Kidney capillary endothelial cell (primary cell): ENCODE measurements at regions not wholly inside any gene's neighbourhood (a gene's known extent, or its start where the extent isn't known, plus 50 kb on each side); places are given as distances from the start of the nearest gene placed in this dataset.
"Not testable (repeated sequence)": the region's sequence is repeated elsewhere in the genome, so short reads cannot be mapped to it uniquely, and the experiment has no call there.

Experiments used
- DNase-seq: peaks from one replicate; pipeline ENCODE4 v3.0.0-alpha.2; 2018; ENCODE audit warnings: low spot score

DNA sequence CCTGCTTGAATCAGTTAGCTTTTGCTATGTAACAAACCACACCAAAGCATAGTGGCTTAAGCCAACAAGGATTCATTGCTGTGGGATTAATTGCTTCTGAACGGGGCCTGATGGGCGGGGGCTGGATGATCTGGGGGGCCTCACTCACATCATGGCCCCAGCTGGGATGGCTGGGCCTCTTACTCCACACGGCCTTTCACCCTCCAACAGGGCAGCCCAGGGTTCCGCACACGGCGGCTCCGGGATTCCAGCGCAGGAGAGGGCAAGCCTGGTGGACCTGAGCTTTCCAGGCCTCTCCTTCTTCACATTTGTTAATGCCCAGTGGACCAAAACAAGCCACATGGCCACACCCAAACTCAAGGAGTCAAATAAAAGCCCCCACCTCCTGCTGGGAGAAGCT is 86.3 kb upstream of the PHLPP1 start:
- no peak for DNase-seq

DNA sequence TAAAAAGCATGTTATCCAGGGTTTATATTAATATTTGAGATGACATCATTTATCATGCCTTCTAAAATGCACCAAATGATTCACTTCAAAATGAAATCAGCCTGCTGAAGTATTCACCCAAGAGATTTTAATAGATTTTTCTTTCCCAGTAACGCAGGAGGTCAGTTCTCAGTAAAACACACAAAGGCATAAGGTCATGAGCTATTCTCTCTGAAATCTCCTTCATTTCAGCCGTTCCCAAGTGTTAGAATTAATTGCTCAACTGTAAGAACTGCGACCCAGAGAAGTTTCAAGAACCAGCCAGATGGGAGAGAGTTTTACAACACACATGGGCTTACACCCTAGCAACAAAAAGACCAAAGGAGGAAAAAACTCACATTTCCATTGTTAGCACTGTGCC is 84.2 kb upstream of the PHLPP1 start:
- no peak for DNase-seq

DNA sequence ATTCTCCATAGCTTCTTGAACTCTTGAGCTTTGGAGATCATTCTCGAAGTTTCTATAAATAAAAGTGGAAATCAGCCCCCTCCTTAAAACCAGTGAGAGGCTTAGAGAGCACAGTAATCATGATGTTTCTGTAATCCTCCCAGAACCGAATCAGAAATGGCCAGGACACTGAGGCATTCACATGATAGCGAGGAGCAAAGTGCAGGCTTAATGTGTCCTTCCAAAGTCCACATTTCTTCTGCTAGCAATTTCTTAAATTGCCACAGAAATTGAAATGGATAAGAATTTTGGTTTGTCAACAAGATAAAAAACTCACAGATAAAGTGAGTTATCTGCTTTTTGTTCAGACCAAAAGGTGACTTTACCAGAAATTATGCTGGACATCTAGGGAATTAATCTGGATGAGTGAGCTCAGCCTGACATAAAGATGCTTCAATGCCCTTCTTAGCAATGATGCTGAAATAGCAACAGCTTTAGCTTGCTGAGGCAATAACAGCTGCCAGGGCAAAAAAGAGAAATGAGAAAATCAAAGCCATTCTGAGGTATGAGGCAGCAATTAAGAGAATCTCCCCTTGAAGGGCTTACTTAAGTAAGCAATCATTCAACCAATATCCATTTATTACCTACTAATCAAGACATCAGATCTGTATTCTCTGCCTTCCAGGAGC is 82.4 kb upstream of the PHLPP1 start:
- no peak for DNase-seq

DNA sequence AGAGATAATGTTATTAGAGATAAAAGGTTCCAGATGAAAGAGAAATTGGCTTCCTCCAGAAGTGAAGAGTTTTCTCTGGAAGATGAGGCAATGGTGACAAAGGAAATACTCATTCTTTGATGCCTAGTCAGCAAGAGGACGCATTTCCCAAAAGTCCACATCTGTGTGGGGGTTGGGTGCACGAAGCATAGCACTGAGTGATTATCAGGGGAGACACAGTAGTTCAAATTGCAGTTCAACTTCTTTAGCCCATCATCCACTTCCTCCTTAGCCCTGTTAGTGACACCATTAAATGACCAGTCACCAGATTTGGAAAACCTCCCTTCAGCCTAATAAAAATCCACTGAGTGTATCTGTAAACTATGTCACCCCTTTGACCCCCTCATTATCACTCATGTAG is 80.9 kb upstream of the PHLPP1 start:
- DNase-seq = peak; percentile 26

DNA sequence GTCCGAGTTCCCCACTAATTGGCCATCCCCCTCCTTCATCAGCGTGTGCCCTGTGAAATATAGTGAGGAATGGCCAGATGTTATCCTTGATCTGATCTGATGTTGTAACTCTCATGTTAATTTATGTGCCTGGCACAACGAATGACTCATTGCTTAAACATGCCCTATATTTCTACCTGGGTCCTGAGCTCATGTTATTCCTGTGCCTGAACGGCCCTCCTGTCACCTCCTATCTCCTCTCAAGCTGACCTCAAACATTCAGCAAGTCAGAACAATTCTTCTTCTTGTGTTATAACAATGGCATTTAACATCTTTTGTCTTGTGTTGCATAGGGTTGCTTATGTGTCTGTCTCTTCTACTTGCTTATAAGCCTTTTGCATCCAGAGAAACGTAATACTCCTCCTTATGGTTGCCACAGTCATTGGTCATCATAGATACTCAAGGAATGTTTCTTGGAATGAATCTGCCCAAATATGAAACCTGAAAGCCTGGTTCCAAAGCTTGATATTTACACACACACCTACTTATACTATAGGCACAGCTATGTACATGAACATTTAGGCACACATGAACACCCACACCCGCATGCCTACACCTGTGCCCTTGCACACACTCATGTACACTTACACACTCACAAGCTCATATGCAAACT is 80.2 kb upstream of the PHLPP1 start:
- no peak for DNase-seq

DNA sequence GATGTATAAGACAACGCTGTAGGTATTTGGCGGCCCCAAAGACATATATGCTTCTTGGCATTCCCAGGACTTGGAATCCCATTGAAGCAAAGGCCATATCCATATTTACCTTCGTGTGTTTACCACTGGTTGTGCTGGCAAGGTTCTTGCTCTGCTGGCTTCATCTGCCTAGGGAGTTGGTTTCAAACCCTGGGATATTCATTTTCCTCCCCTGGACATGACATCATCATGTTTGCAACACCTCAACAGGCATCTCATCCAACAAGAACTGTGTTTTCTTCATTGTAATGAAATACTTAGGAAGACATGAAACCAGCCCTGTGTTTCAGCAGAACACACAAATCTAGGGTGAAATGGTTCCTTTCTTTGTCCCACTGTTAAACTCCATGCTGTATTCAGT is 77.9 kb upstream of the PHLPP1 start:
- DNase-seq = no peak

DNA sequence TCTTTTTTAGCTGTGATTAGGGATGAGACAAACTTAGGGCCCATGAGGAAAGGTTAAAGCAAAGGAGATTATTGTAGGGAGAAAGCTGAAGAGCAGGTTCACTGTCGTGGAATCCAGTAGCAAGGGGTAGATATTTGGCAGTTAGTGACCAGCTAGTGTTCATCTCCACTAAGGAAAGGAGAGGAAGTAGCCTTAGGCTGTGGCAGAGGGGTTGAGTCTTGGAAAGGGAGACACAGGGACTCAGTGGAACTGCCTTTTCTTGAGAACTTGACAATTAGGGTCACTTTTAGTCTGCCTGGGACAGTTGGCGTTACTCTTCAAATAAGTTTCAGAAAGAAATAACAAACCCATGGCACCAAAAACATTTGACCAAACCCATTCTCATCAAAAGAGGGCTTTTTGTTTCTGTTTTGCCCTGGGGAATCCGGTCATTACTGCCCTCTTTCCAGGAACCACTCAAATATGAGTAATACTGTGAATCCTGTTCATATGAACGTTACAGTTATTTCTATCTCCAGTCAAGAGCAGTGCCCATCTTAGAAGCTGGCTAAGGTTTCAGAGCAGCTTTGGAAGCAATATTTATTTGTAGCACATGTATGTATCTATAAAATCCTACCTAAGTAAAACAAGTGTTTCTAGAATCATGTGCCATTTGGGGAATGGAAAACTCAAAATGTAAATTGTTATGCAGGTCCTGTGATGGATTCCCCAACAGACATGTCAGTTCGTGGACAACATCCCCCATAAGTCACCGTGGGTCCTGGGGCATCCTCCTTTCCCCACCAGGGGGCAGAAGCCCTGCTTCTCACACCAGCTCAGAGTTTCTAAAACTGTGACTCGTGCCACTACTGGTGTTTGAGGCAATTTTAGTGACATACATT is 77.3 kb upstream of the PHLPP1 start:
- DNase-seq = no peak

DNA sequence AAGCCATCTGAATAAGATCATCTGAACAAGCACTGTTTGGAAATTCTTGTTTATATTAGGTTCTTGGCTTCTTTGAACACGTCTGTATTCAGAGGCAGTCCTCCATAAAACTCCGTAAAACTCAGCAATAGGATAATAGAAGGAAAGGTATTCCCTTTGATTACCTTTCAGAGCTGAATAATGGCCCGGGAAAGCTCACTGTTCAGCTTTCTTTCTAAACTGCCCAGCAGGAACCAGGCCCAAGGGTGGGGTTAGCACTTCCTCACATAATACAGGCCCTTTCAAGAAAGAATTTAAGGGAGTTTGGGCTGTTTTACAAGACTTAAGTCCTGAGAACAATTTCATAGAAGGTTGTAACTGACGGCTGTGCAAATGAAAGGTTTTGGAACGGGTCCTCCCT is 72.2 kb upstream of the PHLPP1 start:
- DNase-seq = no peak

DNA sequence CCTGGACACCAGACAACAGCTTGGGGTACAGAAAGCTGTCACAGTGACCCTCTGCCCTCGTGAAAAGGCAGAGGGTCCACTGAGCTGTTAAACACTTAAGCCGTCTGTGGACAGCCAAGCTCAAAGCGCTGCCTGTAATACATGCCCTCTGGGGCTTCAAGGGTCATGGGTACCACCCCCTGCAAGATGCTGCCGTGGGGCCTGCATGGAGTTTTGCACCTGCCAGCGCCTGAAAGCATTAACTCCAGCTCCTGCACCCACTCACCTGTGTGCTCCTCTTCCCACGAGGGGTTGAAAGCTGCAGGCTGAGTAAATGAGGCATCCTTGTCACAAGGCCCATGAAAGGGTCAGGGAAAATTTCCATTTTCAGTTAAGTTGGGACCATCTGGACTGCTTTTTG is 70.6 kb upstream of the PHLPP1 start:
- no peak for DNase-seq

DNA sequence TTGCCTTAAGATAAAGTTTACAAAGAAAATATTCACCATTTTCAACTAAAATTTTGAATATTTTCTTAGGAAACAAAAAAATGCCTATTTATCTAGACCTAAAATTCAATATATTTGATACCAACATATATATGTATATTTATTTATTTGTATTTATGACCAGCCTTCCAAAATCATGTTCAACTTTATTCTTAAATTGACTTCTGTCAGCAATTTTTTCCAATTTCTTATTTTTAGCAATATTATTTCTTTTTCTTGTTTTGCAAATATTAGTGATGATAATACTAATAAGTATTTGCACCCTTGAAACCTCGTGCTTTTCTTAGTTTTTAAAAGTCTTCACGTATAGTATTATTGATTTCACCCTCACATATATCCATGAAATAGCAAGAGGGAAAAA is 68.2 kb upstream of the PHLPP1 start:
- DNase-seq = no peak

DNA sequence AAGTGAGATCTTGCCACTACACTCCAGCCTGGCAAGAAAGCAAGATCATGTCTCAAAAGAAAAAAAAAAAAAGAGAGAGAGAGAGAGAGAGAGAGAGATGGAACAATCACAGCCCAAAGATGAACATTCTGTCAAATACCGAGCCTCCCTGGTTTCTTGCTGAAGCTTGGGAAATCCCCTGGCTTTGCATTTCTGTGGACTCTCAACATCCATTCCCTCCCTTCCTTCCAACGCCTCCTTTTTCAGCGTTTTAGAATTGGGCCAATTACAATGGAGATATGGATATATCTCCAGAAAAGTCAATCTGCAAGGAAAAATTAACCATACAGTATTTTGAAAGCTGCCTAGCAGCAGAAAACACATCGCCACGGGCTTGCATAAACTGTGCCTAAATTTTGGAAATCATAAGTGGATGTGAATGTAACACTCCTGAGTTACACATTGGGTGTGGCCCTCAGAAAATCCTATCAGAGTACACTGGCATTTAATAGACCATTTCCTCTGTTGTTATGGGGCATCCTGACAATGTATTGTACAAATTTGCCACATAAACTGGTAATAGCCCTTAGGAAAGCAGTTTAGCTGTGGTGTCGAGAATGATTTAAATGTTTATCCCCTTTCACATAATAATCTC is 67.2 kb upstream of the PHLPP1 start:
- DNase-seq = no peak

DNA sequence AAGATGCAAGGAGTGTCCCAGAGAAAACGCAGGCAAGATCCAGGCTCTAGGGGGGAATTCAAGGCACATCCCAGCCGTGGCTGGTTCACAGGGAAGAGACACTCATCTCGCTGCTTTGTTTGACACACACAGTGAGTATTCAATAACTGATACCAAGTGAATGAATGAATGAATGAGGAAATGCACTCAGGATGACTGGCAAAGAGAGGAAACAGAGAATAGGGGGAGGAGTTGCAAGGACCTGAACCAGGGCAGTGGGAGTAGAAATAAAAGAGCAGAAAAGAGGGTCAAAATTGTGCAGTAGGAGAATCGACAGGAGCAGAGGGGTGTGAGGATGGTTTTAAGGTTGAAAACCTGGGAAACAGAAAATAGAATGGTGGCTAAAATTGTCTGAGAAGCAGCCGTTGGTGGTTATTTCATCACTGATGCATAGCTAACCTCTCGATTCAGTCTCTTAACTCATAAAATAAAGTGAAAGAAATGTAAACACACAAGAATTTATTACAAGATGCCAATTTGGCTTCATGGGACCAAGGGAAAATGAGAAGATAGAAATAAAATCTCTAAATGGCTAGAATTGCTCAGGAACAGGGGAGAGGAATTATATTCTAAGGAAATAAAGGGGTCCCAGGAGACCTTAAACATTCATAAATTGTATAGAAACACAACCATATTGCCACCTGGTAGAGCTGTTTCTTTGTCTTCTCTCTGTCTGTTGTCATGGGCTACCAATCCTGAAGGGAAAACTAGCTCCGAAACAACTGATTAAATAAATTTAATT is 63.9 kb upstream of the PHLPP1 start:
- no peak for DNase-seq

DNA sequence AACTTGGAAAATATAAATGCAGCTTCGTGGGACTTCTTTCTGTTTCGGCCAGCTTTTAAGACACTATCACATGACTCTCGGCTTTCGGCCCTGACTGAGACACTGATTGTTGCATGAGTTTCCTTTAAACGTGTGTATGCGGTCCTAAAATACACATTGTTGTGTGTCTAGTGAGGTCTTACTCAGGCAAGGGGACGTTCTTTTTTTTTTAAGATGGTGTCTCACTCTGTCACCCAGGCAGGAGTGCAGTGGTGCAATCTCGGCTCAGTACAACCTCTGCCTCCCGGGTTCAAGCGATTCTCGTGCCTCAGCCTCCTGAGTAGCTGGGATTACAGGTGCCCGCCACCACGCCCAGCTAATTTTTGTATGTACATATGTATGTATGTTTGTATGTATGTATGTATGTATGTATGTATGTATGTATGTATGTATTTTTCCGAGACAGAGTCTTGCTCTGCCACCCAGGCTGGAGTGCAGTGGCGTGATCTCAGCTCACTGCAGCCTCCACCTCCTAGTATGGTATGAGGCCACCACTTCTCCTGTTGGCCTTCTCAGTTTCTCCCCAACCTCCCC is 63.2 kb upstream of the PHLPP1 start:
- DNase-seq = not testable (repeated sequence)

DNA sequence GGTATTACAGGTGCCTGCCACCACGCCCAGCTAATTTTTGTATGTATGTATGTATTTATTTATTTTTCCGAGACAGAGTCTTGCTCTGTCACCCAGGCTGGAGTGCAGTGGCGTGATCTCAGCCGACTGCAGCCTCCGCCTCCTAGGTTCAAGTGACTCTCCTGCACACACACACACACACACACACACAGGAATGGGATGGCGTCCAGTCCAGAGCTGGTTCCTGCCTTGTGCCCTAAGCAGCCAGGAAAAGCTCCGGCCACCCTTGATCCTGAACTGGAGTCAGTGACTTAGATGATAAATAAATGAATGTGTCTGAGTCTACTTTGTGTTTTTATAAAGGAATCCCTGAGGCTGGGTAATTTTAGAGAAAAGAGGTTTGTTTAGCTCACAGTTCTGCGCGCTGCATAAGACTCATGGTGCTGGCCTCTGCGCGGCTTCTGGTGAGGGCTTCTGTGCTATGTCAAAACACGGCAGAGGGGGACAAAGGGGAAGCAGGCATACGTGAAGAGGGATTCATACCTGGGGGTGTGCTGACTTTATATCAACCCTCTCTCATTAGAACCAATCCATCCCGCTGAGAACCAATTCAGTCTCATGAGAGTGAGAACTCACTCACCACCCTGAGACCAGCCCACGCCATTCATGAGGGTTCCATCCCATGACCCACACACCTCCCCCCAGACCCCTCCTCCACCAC is 59.7 kb upstream of the PHLPP1 start:
- no peak for DNase-seq

DNA sequence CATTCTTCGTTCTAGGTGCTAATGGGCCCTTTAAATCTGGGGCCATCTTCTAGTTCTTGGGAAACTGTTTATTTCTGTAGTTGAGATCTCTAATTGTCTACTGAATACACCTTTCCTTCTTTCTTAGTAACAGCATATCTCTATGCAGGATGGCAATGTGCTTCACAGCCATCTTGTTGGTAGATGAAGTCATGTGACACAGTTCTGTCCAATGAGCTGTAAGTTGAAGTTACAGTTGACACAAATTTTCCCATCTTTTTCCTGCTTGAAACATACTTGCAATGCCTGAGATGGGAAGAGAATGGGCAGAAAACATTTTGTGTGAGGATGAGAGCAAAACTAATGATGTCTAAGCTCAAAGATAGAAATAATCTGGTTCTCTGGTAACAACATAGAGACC is 57.3 kb upstream of the PHLPP1 start:
- no peak for DNase-seq

DNA sequence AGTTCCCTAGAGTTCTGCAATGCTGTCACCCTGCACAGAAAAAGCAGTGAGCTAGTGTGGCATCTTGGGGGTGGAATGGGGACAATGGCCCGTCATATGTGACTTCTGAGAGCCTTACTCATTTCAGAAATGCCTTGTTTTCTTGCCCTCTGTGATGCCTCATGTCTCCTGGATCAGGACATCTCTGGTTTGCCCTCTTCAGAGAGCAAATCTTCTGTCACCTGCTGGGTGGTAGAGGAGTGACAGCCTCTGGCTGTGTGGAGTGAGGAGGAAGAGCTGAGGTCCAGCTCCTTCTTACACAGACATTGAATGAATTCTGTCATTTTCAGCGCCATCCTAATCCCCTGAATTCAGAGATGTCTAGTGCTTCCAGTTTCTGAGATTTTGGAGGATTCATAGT is 55.6 kb upstream of the PHLPP1 start:
- no peak for DNase-seq

DNA sequence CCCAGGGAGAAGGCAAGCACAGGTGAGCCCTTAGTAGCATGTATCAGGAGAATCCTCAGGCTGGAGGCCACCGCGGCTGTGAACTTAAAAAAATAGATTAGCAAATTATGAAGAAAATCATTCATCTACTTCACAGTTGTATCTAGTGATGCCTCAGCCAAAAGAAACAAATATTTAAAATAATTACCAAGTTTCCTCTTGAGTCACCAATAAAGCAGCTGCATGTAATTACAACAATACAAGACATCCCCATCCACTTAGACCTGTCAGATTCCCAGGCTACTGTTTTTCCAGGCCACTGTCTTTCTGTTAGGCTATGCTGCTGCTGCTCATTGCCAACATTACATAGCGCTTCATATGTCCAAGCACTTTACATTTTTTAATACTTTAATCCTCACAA is 54.6 kb upstream of the PHLPP1 start:
- DNase-seq = no peak

DNA sequence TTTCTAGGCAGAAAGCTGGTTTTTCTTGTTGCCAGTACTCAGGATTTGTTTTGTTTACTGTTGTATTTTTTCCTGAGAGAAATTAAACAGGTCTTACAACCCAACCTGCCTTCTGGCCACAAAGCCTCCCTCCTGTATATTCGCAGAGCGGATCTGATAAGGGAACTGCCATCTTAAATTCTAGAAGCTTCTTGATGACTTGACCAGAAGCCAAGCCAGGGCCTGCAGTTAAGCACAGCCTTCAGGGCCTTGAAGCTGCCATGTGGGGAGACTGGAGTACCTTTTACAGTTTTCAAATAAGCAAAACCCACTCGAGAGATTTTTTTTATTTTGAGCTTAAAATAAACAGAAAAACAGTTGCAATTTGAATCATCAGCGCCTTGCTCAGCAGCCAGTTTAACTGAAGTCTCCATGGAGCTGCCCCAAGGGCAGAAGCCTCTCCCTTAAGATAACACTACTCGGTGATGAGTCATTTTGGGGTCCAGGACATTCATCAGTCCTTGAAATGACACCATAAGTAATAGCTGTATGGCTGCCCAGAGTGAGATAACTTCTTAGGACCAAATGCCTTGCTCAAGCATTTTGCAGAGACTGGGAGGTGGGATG is 51.5 kb upstream of the PHLPP1 start:
- no peak for DNase-seq

DNA sequence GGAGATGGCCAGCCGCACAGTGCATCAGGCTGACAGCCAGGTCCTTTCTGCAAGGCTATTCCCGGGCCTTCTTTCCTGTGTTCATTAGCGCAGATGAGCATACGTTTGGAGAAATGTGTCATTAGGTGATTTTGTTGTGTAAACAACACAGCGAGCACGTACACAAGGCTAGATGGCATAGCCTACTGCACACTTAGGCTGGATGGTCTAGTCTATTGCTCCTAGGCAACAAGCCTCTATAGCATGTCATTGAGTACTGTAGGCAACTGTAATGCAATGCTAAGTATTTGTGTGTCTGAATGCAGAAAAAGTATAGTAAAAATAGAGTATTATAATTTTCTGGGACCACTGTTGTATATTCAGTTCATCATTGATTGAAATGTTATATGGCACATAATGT is 50.9 kb upstream of the PHLPP1 start:
- DNase-seq = no peak

DNA sequence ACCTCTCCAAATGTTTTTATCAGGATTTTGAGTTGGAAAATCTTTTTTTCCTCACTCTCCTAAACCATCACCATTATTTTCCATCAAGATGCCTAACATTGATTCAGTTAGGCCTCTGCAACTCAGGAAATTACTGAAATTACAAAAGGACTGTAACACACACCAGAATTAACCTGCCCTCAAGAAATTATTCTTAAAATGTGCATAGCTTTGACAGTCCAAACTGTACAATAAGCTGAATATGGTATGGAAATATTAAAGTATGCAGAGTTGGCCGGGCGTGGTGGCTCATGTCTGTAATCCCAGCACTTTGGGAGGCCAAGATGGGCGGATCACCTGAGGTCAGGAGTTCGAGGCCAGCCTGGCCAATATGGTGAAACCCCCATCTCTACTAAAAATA is 50.2 kb upstream of the PHLPP1 start:
- no peak for DNase-seq
